D721Med (cell line): ENCODE measurements at regions not wholly inside any gene's neighbourhood (a gene's known extent, or its start where the extent isn't known, plus 50 kb on each side); places are given as distances from the start of the nearest gene placed in this dataset.

ENCODE experiments used
- DNase-seq: peaks from one replicate; pipeline ENCODE4 v3.0.0; 2011; ENCODE audit warnings: low spot score; ENCODE audit not compliant: insufficient read length
- FAIRE-seq: peaks from 2 replicates; lab custom pipeline; 2011; peaks lifted over from hg19 to GRCh38; lab: Jason Lieb, UNC
- TF ChIP-seq, protein P1 (sequence below): IDR thresholded peaks from 2 replicates; pipeline ENCODE4 v1.5.1; 2012; ENCODE audit warnings: mild to moderate bottlenecking, control low read depth; ENCODE audit not compliant: insufficient read depth; ENCODE audit errors: missing control alignments

DNA sequence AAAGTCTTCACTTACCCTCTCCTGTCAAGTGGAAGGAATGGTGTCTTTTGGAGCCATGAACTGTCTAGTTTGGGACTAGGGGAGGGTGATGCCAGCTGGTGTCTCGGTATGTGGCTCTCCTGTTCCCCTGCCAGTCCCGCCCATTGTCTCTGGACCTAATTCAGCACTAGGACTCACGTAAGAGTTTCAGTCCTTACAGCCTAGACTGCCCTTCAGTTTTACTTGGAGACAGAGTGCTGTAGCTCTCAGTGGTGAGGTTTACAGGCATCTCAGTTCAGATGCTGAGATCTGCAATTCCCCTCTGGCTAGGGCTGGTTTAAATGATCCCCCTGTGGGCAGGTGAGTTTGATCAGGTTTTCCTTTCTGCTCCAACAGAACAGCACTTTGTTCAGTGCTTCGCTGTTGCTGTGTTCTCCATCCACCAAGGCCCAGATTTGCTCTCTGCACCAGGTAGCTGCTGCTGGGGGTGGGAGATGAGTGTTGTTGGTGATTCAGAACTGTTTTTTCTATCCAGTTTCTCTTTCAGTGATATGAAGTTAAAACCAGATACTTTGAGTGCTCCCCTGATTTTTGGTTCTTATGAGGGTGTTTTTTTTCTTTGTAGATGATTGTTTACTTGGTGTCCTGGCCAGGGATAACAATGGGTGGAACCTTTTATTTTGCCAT lies 198.3 kb upstream of the RNPC3 start:
- TF ChIP-seq, protein P1, sequence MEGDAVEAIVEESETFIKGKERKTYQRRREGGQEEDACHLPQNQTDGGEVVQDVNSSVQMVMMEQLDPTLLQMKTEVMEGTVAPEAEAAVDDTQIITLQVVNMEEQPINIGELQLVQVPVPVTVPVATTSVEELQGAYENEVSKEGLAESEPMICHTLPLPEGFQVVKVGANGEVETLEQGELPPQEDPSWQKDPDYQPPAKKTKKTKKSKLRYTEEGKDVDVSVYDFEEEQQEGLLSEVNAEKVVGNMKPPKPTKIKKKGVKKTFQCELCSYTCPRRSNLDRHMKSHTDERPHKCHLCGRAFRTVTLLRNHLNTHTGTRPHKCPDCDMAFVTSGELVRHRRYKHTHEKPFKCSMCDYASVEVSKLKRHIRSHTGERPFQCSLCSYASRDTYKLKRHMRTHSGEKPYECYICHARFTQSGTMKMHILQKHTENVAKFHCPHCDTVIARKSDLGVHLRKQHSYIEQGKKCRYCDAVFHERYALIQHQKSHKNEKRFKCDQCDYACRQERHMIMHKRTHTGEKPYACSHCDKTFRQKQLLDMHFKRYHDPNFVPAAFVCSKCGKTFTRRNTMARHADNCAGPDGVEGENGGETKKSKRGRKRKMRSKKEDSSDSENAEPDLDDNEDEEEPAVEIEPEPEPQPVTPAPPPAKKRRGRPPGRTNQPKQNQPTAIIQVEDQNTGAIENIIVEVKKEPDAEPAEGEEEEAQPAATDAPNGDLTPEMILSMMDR, result no peak
- FAIRE-seq (no peak), DNase-seq (no peak)

DNA sequence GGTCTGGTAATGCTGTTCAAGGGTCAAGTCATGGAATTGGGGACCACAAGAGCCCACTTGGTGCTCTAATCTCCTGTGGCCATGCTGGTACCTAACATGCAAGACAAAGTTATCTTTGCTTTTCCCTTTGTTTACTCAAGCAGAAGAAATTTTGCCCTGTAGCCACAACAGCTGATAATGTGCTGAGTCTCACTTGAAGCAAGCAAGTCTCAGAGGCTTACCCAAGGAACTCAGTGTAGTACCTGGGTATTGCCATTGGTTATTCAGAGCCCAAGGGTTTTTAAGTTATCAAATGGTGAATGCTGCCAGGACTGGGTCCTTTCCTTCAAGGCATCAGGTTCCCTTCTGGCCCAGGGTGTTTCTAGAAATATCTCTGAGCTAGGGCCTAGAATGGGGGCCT lies 198.9 kb upstream of the RNPC3 start:
- FAIRE-seq (no peak), DNase-seq (no peak)
- TF ChIP-seq, protein P1, result no peak

DNA sequence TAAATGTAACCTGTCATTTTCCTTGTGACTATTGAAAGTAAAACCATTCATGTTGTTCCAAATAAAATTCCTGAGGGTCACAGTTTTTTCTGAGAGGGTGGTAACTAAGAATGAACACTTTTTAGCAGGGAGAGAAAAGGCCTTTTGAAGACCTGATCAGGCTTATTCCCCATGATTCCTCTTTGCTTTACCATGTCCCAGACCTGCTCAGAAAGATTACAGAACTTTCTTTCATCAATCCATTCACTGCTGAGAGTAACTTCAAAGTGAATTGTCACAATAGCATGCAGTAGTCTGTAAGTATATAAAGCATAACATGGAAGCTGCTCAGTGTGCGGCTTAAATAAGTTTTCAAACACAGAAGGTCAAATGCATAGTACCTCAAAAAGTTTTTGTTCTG lies 201.5 kb upstream of the COL11A1 start:
- FAIRE-seq (no peak), DNase-seq (no peak)
- TF ChIP-seq, protein P1, result no peak

DNA sequence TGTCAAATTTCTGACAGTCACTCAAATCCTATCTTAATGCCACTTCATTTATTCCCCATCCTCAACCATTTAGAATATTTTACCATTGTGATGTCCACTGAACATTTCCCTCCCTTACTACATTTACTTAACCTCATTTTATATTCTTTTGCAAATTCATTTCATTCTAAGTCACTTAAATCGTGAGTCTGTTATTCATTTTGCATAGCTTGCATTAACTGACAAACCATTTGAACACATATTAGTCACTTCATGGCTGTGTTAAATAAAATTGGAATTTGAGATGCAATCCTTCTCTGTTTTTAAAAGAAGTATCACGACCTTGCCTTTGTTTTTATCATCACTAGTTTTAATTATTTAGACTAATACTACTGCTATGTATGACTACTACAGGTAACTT lies 199.4 kb upstream of the COL11A1 start:
- FAIRE-seq (no peak), DNase-seq (no peak)
- TF ChIP-seq, protein P1, result no peak

DNA sequence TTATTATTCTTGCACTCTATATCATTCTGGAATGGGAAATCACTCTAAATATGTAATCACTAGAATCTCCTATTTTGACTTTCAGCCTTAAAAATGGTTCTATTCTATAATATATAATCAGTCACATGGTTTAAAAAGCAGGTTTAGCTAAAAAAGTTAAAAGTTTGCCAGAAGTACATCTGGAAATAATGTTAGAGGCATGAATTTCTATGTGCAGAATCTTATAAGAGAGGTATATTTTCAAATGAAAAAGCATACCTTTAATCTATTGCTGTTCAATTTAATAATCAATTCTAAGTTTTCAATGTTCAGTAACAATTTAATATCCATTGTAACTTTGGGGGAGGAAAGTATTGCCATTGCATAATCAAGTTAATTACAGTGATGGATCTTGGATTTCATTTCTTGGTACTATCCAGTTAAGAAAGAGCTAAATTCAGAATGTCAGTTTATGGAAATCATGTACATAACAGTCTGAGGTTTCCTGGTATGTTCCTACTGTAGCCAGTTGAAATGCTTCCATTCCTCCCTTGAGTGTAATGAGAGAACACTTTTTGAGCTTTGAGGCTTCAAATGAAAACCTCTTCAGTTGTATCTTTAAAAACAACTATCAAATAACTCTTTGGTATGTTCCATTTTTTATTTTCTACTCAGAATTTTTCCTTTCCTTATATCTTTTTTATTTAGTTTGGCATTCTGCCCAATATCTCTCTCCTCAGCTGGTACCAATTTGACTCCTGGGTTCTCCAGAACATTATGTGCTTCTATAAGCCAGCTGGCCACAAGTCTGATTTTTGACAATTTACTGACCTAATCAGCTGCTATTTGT lies 175.7 kb upstream of the COL11A1 start:
- DNase-seq, result no peak
- FAIRE-seq, result no peak
- TF ChIP-seq, protein P1, result no peak

DNA sequence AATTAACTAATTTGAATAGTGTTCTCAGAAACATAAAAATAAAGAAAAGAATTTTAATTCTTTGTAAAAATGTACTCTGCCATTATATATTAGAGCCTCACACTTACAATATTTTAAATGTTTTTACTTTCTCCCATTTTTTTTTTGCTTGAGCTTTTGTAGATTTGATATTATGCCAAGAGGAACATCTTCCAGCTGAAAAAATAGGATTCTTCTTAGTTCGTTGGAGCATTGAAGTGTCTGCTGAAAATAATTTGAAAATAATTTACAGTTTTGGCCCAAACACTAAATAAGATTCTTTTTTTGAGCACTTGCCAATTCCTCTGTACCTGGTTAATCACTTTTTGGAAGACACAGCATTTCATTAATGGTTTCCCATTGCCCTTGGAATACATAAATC lies 175.0 kb upstream of the COL11A1 start:
- FAIRE-seq (no peak), DNase-seq (no peak)
- TF ChIP-seq, protein P1, result no peak

DNA sequence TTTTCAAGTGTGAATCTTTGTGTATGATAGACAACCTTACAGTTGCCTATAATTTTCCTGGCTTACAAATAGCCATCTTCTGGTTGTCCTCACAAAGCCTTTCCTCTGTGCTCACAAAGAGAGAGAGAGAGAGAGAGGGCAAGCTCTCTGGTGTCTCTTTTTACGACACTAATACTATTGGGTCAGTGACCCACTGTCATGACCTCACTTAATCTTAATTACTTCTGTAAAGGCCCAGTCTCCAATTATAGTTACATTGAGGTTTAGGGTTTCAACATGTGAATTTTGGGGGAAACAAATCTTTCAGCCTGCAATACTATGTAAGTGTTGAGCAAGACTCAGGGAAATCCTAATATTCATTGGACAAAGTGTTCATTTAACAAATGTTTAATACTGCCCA lies 167.4 kb upstream of the COL11A1 start:
- DNase-seq (no peak), FAIRE-seq (no peak)
- TF ChIP-seq, protein P1, result no peak
